Breast epithelium (tissue), 4 donors: ENCODE measurements at regions not wholly inside any gene's neighbourhood (a gene's known extent, or its start where the extent isn't known, plus 50 kb on each side); places are given as distances from the start of the nearest gene placed in this dataset.

Experiments used
- DNase-seq, 2 donors: peaks; one replicate each; pipeline ENCODE4 v3.0.0-alpha.2; 2019; ENCODE audit warnings: low spot score in 2 of 2
- H3K27ac ChIP-seq, 2 donors: fragments of 200-600 bp; sonication (generic) in 1 of 2; one replicate each; pipeline ENCODE4 v1.5.1; 2016 to 2019; ENCODE audit warnings: mild to moderate bottlenecking in 1 of 2
- H3K27me3 ChIP-seq, 2 donors: fragments of 200-600 bp; sonication (generic) in 1 of 2; one replicate each; pipeline versions ENCODE4 v1.5.1 to v1.6.0; 2017 to 2019; ENCODE audit warnings: control low read depth in 1 of 2, mild to moderate bottlenecking in 1 of 2
- H3K36me3 ChIP-seq: fragments of 200-600 bp; one replicate; pipeline ENCODE4 v1.5.1; 2019
- H3K4me1 ChIP-seq, 2 donors: fragments of 200-600 bp; sonication (generic); one replicate each; pipeline ENCODE4 v1.5.1; 2016 to 2019; ENCODE audit warnings: control low read depth in 1 of 2
- H3K4me3 ChIP-seq, 3 donors: fragments of 200-600 bp; sonication (generic); 1 replicate in 2 of 3; 2 replicates in 1 of 3; pipeline ENCODE4 v1.5.1; 2016 to 2019; ENCODE audit warnings: mild to moderate bottlenecking in 3 of 3, moderate library complexity in 2 of 3
- H3K9me3 ChIP-seq, 2 donors: fragments of 200-600 bp; sonication (generic) in 1 of 2; one replicate each; pipeline ENCODE4 v1.5.1; 2016 to 2019; ENCODE audit warnings: control low read depth in 1 of 2
- CTCF ChIP-seq, 3 donors: fragments of 450-650 bp; IDR thresholded peaks; one replicate each; pipeline ENCODE4 v1.5.1; 2016 to 2017; ENCODE audit warnings: antibody characterized with exemption in 3 of 3, mild to moderate bottlenecking in 3 of 3, moderate library complexity in 3 of 3
- POLR2A ChIP-seq: fragments of 450-650 bp; IDR thresholded peaks from one replicate; pipeline ENCODE4 v1.6.1; 2016; ENCODE audit warnings: antibody characterized with exemption, mild to moderate bottlenecking, moderate library complexity
- POLR2AphosphoS5 ChIP-seq, 3 donors: sonication (generic); formaldehyde crosslinking; IDR thresholded peaks; one replicate each; pipeline ENCODE4 v1.6.1; 2017; ENCODE audit warnings: antibody characterized with exemption in 3 of 3
- intact Hi-C: fragments of 100-400 bp; cut with DNase I; formaldehyde crosslinking; loops from one replicate; pipeline ENCODE4 v1.15.1; 2023; ENCODE audit warnings: low total_unique reads

GRCh38 chr4:144376866-144377265 is 236.3 kb upstream of the GYPA start:
- no peak for TF ChIP-seq CTCF (IDR thresholded peaks at IDR 0.05)
- no peak for TF ChIP-seq POLR2AphosphoS5 (IDR thresholded peaks at IDR 0.05)
- TF ChIP-seq POLR2A: no peak
- Histone ChIP-seq H3K27ac (no peak overlapping the region), H3K4me3 (no peak overlapping the region), H3K27me3 (no peaks in the 10 kb centered on the region), H3K36me3 (no peaks in the 10 kb centered on the region), H3K4me1 (no peaks in the 10 kb centered on the region), H3K9me3 (no peaks in the 10 kb centered on the region)
- intact Hi-C loops: no loop called here
- no peak for DNase-seq

GRCh38 chr4:144384408-144384807 is 243.9 kb upstream of the GYPA start:
- H3K4me3 ChIP-seq: no peak overlapping the region
- DNase-seq: no peak
- no peak for TF ChIP-seq CTCF (IDR thresholded peaks at IDR 0.05)
- TF ChIP-seq POLR2A: no peak
- TF ChIP-seq POLR2AphosphoS5 (IDR thresholded peaks at IDR 0.05): no peak
- intact Hi-C loops: no loop called here
- no peaks in the 10 kb centered on the region for H3K36me3 ChIP-seq
- H3K4me1 ChIP-seq: no peaks in the 10 kb centered on the region
- H3K27ac ChIP-seq: no peak overlapping the region
- H3K9me3 ChIP-seq: peaks cover 12 to 21% of the 10 kb centered on the region in 2 donors
- H3K27me3 ChIP-seq: no peaks in the 10 kb centered on the region

- H3K27me3 ChIP-seq: no peaks in the 10 kb centered on the region
- intact Hi-C loops: no loop called here
- no peaks in the 10 kb centered on the region for H3K4me1 ChIP-seq
- no peak for DNase-seq
- no peak for TF ChIP-seq POLR2AphosphoS5 (IDR thresholded peaks at IDR 0.05)
- TF ChIP-seq POLR2A: no peak
- no peak for TF ChIP-seq CTCF (IDR thresholded peaks at IDR 0.05)
- H3K4me3 ChIP-seq: no peak overlapping the region
- H3K36me3 ChIP-seq: no peaks in the 10 kb centered on the region
- H3K27ac ChIP-seq: no peak overlapping the region
- no peaks in the 10 kb centered on the region for H3K9me3 ChIP-seq
These were observed 246.0 kb upstream of the HHIP start for GRCh38 chr4:144399927-144400326.

GRCh38 chr4:144402176-144402575 is 243.8 kb upstream of the HHIP start:
- Histone ChIP-seq H3K4me1 (no peaks in the 10 kb centered on the region), H3K27ac (no peak overlapping the region), H3K4me3 (no peak overlapping the region), H3K36me3 (no peaks in the 10 kb centered on the region), H3K9me3 (no peaks in the 10 kb centered on the region), H3K27me3 (no peaks in the 10 kb centered on the region)
- intact Hi-C loops: no loop called here
- no peak for TF ChIP-seq POLR2AphosphoS5 (IDR thresholded peaks at IDR 0.05)
- no peak for TF ChIP-seq CTCF (IDR thresholded peaks at IDR 0.05)
- TF ChIP-seq POLR2A: no peak
- DNase-seq: no peak

- intact Hi-C loops: no loop called here
- DNase-seq: no peak
- H3K36me3 ChIP-seq: no peaks in the 10 kb centered on the region
- no peak overlapping the region for H3K27ac ChIP-seq
- no peaks in the 10 kb centered on the region for H3K9me3 ChIP-seq
- no peak for TF ChIP-seq POLR2A
- no peak for TF ChIP-seq CTCF (IDR thresholded peaks at IDR 0.05)
- no peak for TF ChIP-seq POLR2AphosphoS5 (IDR thresholded peaks at IDR 0.05)
- H3K4me1 ChIP-seq: no peaks in the 10 kb centered on the region
- no peaks in the 10 kb centered on the region for H3K27me3 ChIP-seq
- H3K4me3 ChIP-seq: no peak overlapping the region
These were observed 243.0 kb upstream of the HHIP start for GRCh38 chr4:144402999-144403398.
